ENCODE measurements at regions not wholly inside any gene's neighbourhood (a gene's known extent, or its start where the extent isn't known, plus 50 kb on each side); places are given as distances from the start of the nearest gene placed in this dataset.

DNA sequence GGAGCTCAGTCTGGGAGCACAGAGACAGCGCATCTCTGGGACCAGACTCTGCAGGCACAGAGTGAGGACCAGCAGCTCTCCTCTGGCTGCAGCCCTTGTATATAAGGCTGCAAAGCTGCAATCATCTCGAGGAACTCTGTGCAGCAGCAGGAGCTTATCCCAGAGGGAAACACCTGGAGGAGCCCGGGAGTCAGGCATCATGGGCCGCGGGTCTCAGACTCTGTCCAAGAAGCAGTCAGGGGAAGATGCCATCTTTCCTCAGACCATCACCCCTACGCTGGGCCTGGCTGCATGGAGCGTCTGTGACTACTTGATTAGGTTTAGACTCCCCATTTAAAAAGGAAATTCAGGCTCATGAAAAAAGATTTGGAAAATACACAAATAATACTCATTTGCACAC is 122.0 kb downstream of the IRF8 start:
- H3K9me3 ChIP-seq (replicated peaks; ENCODE audit: control insufficient read depth, insufficient read depth, low read length): peaks cover 20% of the 10 kb centered on the region; the same call in 2 of the 3 replicates
- no peak for ATAC-seq
- intact Hi-C loops (cut with micrococcal nuclease; ENCODE audit: unreplicated experiment): no loop called here
- ChIA-PET RAD21 (ENCODE audit: unreplicated experiment) (no interaction called here), CTCF (interaction anchor here (0.6 to 17.2 kb wide), 3 partner anchors 33 to 735 kb away, joined by 5 to 345 read pairs (median 9); no protein-coding TSS in a partner anchor), SMC1A (ENCODE audit: uncharacterized antibody, unreplicated experiment) (interaction anchor here (16.1 kb wide), 1 partner anchor 200 kb away, joined by 229 read pairs; no protein-coding TSS in a partner anchor), POLR2A (no interaction called here)
- no peaks in the 10 kb centered on the region for H3K36me3 ChIP-seq (ENCODE audit: control insufficient read depth in 2 of 2, insufficient read depth in 2 of 2, low read length in 1 of 2)
- FAIRE-seq: no peak
- BruUV-seq (replicated peaks): no TSS peak
- DNase-seq (ENCODE audit: low read depth, low spot score): no peak
- no peaks in the 10 kb centered on the region for H4K20me1 ChIP-seq (ENCODE audit: control insufficient read depth, insufficient read depth)
- peaks cover 4% of the 10 kb centered on the region for H3K4me1 ChIP-seq (ENCODE audit: control insufficient read depth, insufficient read depth, low read length)
- H3K4me3 ChIP-seq: no peak overlapping the region
- no peak overlapping the region for H2AFZ ChIP-seq (ENCODE audit: control insufficient read depth, low read depth, low read length)
- no peak overlapping the region for H3K4me2 ChIP-seq (ENCODE audit: control insufficient read depth, insufficient read depth)
- no peak overlapping the region for H3K9ac ChIP-seq (ENCODE audit: control insufficient read depth, insufficient read depth, low read length)
- TF ChIP-seq RELB (IDR thresholded peaks at IDR 0.05; ENCODE audit: low read depth) (no peak), NFYB (IDR thresholded peaks at IDR 0.05; ENCODE audit: insufficient read depth, low read depth, low read length) (no peak), RB1 (IDR thresholded peaks at IDR 0.05; ENCODE audit: borderline replicate concordance) (no peak), STAT1 (conservative IDR thresholded peaks at IDR 0.05) (no peak), E2F4 (IDR thresholded peaks at IDR 0.05; ENCODE audit: low read depth, low read length) (no peak), MYB (IDR thresholded peaks at IDR 0.05; ENCODE audit: borderline replicate concordance, low read depth, low read length) (no peak), MEF2A (IDR thresholded peaks at IDR 0.05; ENCODE audit: insufficient read depth, low read depth, low read length) (no peak), TCF3 (IDR thresholded peaks at IDR 0.05; ENCODE audit: borderline replicate concordance, insufficient read depth, low read depth, low read length) (no peak), RUNX3 (IDR thresholded peaks at IDR 0.05; ENCODE audit: low read length) (no peak), KLF5 (IDR thresholded peaks at IDR 0.05; ENCODE audit: partially characterized antibody) (no peak), CEBPZ (IDR thresholded peaks at IDR 0.05; ENCODE audit: low read depth, low read length) (no peak), NBN (IDR thresholded peaks at IDR 0.05) (no peak)
- WGBS (ENCODE audit: insufficient coverage, insufficient replicate concordance, low lambda C conversion rate, missing lambda C conversion rate): 45% methylated on average over 7 of the region's 7 CpGs
- no peak overlapping the region for H3K27ac ChIP-seq (ENCODE audit: control insufficient read depth, insufficient read depth)
- in situ Hi-C loops (cut with MboI): no loop called here
- H3K79me2 ChIP-seq (ENCODE audit: control insufficient read depth, insufficient read depth, low read length): no peaks in the 10 kb centered on the region
- H3K27me3 ChIP-seq (replicated peaks in 1 of 2; ENCODE audit: control insufficient read depth in 2 of 2, insufficient read depth in 2 of 2, low read length in 1 of 2): no peaks in the 10 kb centered on the region

All from GM12878 (cell line).